Stomach (tissue), 8 donors: ENCODE measurements at regions not wholly inside any gene's neighbourhood (a gene's known extent, or its start where the extent isn't known, plus 50 kb on each side); places are given as distances from the start of the nearest gene placed in this dataset.

Experiments
- DNase-seq, 2 donors: peaks; one replicate each; pipeline versions ENCODE4 v3.0.0 to v3.0.0-alpha.2; 2013 to 2019
- H3K27ac ChIP-seq, 5 donors: fragments of 200-600 bp in 4 of 5; sonication (generic) in 4 of 5; one replicate each; pipeline ENCODE4 v1.5.1; 2013 to 2019; ENCODE audit warnings: mild to moderate bottlenecking in 1 of 5, moderate library complexity in 1 of 5
- H3K27me3 ChIP-seq, 3 donors: fragments of 200-600 bp; sonication (generic); one replicate each; pipeline ENCODE4 v1.5.1; 2017 to 2019; ENCODE audit warnings: mixed run types in 1 of 3
- H3K36me3 ChIP-seq, 4 donors: fragments of 200-600 bp; sonication (generic); 1 replicate in 3 of 4; 2 replicates in 1 of 4; pipeline ENCODE4 v1.5.1; 2016 to 2019
- H3K4me1 ChIP-seq, 4 donors: fragments of 200-600 bp; sonication (generic); one replicate each; pipeline ENCODE4 v1.5.1; 2016 to 2019
- H3K4me3 ChIP-seq, 4 donors: fragments of 200-600 bp; sonication (generic) in 3 of 4; one replicate each; pipeline ENCODE4 v1.5.1; 2016 to 2019; ENCODE audit warnings: mild to moderate bottlenecking in 1 of 4
- H3K9me3 ChIP-seq, 4 donors: fragments of 200-600 bp; sonication (generic); one replicate each; pipeline ENCODE4 v1.5.1; 2016 to 2019
- CTCF ChIP-seq, 7 experiments: fragments of 450-650 bp in 4 of 7; fragments of 200-600 bp in 3 of 7; sonication (generic) in 3 of 7; IDR thresholded peaks; one replicate each; pipeline ENCODE4 v1.5.1; 2016 to 2019; ENCODE audit warnings: antibody characterized with exemption in 7 of 7, control low read depth in 2 of 7, mild to moderate bottlenecking in 1 of 7
- EP300 ChIP-seq: sonication (generic); formaldehyde crosslinking; IDR thresholded peaks from one replicate; pipeline ENCODE4 v1.6.1; 2017; ENCODE audit warnings: antibody characterized with exemption
- POLR2A ChIP-seq, 4 donors: fragments of 450-650 bp; IDR thresholded peaks; one replicate each; pipeline ENCODE4 v1.6.1; 2016; ENCODE audit warnings: antibody characterized with exemption in 4 of 4, control low read depth in 2 of 4, mild to moderate bottlenecking in 1 of 4, moderate library complexity in 1 of 4
- POLR2AphosphoS5 ChIP-seq, 3 donors: sonication (generic); formaldehyde crosslinking; IDR thresholded peaks; one replicate each; pipeline ENCODE4 v1.6.1; 2016; ENCODE audit warnings: antibody characterized with exemption in 3 of 3
- WGBS, 5 donors: extraction: QIAGEN DNeasy Blood & Tissue Kit in 3 of 5; methylation state at CpG; one replicate each; pipeline versions ENCODE4 v1.1.5 to v1.1.7; 2013 to 2018; 5-methylcytosine and 5-hydroxymethylcytosine counted together
- intact Hi-C: fragments of 100-400 bp; cut with DNase I; formaldehyde crosslinking; loops from one replicate; pipeline ENCODE4 v1.15.1; 2023; ENCODE audit warnings: low total_unique reads
- donor health status: healthy with polysubstance abuse.
- donor health status: Bipolar disorder and iron deficiency.
- donor health status: healthy.

DNA sequence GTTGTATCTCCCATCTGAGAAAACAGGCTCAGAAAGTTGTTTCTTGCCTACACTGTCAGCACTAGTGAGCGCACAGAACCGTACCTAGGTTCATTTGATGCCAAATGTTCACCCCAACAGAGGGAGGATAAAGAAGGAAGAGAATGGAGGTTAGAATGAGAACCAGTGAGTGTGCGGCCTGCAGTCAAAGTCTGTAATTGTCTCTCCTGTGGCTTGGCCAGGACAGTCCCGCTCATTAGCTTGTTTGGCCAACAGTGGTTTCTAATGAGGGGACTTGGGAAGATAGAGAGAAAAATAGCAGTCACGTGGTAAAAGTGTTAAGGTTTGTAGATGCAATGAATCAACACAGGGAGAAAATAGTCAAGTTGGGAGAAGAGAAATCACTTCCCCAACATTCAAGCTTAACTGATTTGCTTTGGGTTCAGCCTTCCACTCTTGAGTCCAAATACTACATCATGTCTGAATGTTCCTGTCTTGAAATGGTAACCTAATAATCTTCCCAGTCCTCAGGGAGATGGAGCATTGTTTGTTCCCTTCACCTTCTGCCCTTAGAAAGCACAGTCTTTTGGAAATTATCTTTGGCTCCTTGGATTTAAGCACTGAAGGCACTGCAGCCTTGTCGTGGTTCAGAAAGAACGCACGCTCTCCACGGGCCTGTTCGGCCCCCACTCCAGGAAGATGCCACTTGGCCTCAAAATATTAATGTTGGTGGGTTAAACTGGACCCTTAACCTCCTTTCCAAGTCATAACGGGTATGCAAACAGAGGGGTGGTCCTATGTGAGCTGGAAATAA is 360.4 kb upstream of the ZNF32 start:
- WGBS, 5 donors, result 65 to 73% (median 71%) methylated on average over 11 of the region's 11 CpGs
- Histone ChIP-seq H3K27me3 (no peaks in the 10 kb centered on the region), H3K4me1 (peaks cover 0 to 4% (median 0%) of the 10 kb centered on the region in 4 donors), H3K4me3 (no peak overlapping the region), H3K9me3 (no peaks in the 10 kb centered on the region), H3K36me3 (no peaks in the 10 kb centered on the region), H3K27ac (peak overlapping the region in 1 of 5 donors; percentile 42)
- TF ChIP-seq EP300, result no peak
- no peak for TF ChIP-seq CTCF (IDR thresholded peaks at IDR 0.05)
- TF ChIP-seq POLR2AphosphoS5 (IDR thresholded peaks at IDR 0.05), result no peak
- TF ChIP-seq POLR2A (IDR thresholded peaks at IDR 0.05), result no peak
- intact Hi-C loops, result no loop called here
- no peak for DNase-seq

GRCh38 chr10:44008270-44008916 is 359.7 kb upstream of the ZNF32 start:
- Histone ChIP-seq H3K36me3 (no peaks in the 10 kb centered on the region), H3K27me3 (no peaks in the 10 kb centered on the region), H3K9me3 (no peaks in the 10 kb centered on the region), H3K27ac (peak overlapping the region in 1 of 5 donors; percentile 42), H3K4me3 (no peak overlapping the region), H3K4me1 (peaks cover 0 to 4% (median 0%) of the 10 kb centered on the region in 4 donors)
- intact Hi-C loops, result no loop called here
- DNase-seq, result peak in 1 of 2 donors; percentile 45
- TF ChIP-seq CTCF (IDR thresholded peaks at IDR 0.05) (no peak), EP300 (no peak), POLR2AphosphoS5 (IDR thresholded peaks at IDR 0.05) (no peak), POLR2A (IDR thresholded peaks at IDR 0.05) (no peak)
- WGBS, 5 donors, result 63 to 72% (median 69%) methylated on average over 10 of the region's 10 CpGs

DNA sequence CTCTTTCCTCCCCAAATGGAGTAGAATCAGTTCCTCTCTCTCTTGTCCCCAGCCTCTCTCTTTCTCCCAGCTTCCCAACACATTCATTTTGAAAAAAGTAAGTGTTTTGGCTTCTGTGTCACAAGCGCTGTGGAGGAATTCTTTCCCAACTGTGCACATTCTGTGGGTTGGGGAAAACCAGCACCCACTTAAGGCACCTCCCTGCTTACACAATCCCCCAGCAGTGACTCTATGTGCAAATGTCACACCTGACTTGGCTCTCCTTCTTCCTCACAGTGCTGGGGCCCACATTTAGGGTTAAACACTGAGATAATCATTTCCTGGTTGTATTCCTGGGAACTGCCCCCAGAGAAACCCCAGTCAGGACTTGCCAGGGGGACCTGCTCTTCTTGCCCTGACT is 358.1 kb upstream of the ZNF32 start:
- TF ChIP-seq CTCF (IDR thresholded peaks at IDR 0.05), result no peak
- no peak for TF ChIP-seq EP300
- TF ChIP-seq POLR2AphosphoS5 (IDR thresholded peaks at IDR 0.05), result no peak
- TF ChIP-seq POLR2A (IDR thresholded peaks at IDR 0.05), result no peak
- H3K4me3 ChIP-seq, result no peak overlapping the region
- no peak for DNase-seq
- 80 to 100% (median 93%) methylated on average over 1 of the region's 1 CpG for WGBS, 5 donors
- no peaks in the 10 kb centered on the region for H3K9me3 ChIP-seq
- H3K27me3 ChIP-seq, result no peaks in the 10 kb centered on the region
- H3K4me1 ChIP-seq, result peaks cover 0 to 4% (median 0%) of the 10 kb centered on the region in 4 donors
- intact Hi-C loops, result no loop called here
- H3K27ac ChIP-seq, result no peak overlapping the region
- H3K36me3 ChIP-seq, result no peaks in the 10 kb centered on the region

- 84 to 88% (median 87%) methylated on average over 12 of the region's 12 CpGs for WGBS, 5 donors
- H3K9me3 ChIP-seq, result no peaks in the 10 kb centered on the region
- intact Hi-C loops, result no loop called here
- H3K4me3 ChIP-seq, result no peak overlapping the region
- peaks cover 0 to 1% (median 0%) of the 10 kb centered on the region in 4 donors for H3K4me1 ChIP-seq
- no peak overlapping the region for H3K27ac ChIP-seq
- TF ChIP-seq POLR2AphosphoS5 (IDR thresholded peaks at IDR 0.05), result no peak
- TF ChIP-seq EP300, result no peak
- TF ChIP-seq CTCF (IDR thresholded peaks at IDR 0.05), result no peak
- no peak for TF ChIP-seq POLR2A (IDR thresholded peaks at IDR 0.05)
- no peaks in the 10 kb centered on the region for H3K27me3 ChIP-seq
- H3K36me3 ChIP-seq, result no peaks in the 10 kb centered on the region
- no peak for DNase-seq
These were observed 357.1 kb upstream of the ZNF32 start for GRCh38 chr10:44005788-44006099.
